NCI-H774 (cell line): ENCODE measurements at regions not wholly inside any gene's neighbourhood (a gene's known extent, or its start where the extent isn't known, plus 50 kb on each side); places are given as distances from the start of the nearest gene placed in this dataset.
"Not testable (repeated sequence)": the region's sequence is repeated elsewhere in the genome, so short reads cannot be mapped to it uniquely, and the experiment has no call there.

Experiments used
- DNase-seq: peaks from one replicate; lab custom pipeline; 2025; lab: John Stamatoyannopoulos, UW

GRCh38 chr7:116377721-116378120, 121.8 kb upstream of the CAV2 start:
- no peak for DNase-seq

- DNase-seq = no peak
Measured at GRCh38 chr7:116380025-116380424, 119.5 kb upstream of the CAV2 start.

GRCh38 chr7:116382375-116382774, 117.2 kb upstream of the CAV2 start:
- DNase-seq = no peak

- DNase-seq = no peak
Measured at GRCh38 chr7:116384936-116385635, 114.5 kb upstream of the CAV2 start.

- DNase-seq = no peak
Measured at GRCh38 chr7:116386674-116387073, 112.9 kb upstream of the CAV2 start.

GRCh38 chr7:116390363-116390762, 109.2 kb upstream of the CAV2 start:
- DNase-seq = no peak

GRCh38 chr7:116392806-116393205, 106.7 kb upstream of the CAV2 start:
- no peak for DNase-seq

- no peak for DNase-seq
Measured at GRCh38 chr7:116393654-116394053, 105.9 kb upstream of the CAV2 start.

- no peak for DNase-seq
Measured at GRCh38 chr7:116394106-116394505, 105.4 kb upstream of the CAV2 start.

GRCh38 chr7:116395141-116395791, 104.3 kb upstream of the CAV2 start:
- DNase-seq = no peak

- DNase-seq = no peak
Measured at GRCh38 chr7:116398672-116399071, 100.9 kb upstream of the CAV2 start.

GRCh38 chr7:116399819-116400218, 99.7 kb upstream of the CAV2 start:
- no peak for DNase-seq

GRCh38 chr7:116400522-116400921, 99.0 kb upstream of the CAV2 start:
- DNase-seq = no peak

- no peak for DNase-seq
Measured at GRCh38 chr7:116401711-116402110, 97.8 kb upstream of the CAV2 start.

GRCh38 chr7:116403265-116403664, 96.3 kb upstream of the CAV2 start:
- no peak for DNase-seq

GRCh38 chr7:116404389-116404788, 95.1 kb upstream of the CAV2 start:
- no peak for DNase-seq

- no peak for DNase-seq
Measured at GRCh38 chr7:116405810-116406209, 93.7 kb upstream of the CAV2 start.

- no peak for DNase-seq
Measured at GRCh38 chr7:116407165-116407564, 92.4 kb upstream of the CAV2 start.

- DNase-seq = no peak
Measured at GRCh38 chr7:116408166-116408565, 91.4 kb upstream of the CAV2 start.

GRCh38 chr7:116408831-116409453, 90.6 kb upstream of the CAV2 start:
- DNase-seq = not testable (repeated sequence)

- not testable (repeated sequence) for DNase-seq
Measured at GRCh38 chr7:116410694-116411093, 88.8 kb upstream of the CAV2 start.

GRCh38 chr7:116417593-116418345, 81.8 kb upstream of the CAV2 start:
- no peak for DNase-seq

GRCh38 chr7:116418524-116418923, 81.0 kb upstream of the CAV2 start:
- no peak for DNase-seq
